GM19351 (cell line): ENCODE measurements at regions not wholly inside any gene's neighbourhood (a gene's known extent, or its start where the extent isn't known, plus 50 kb on each side); places are given as distances from the start of the nearest gene placed in this dataset.
"Not testable (repeated sequence)": the region's sequence is repeated elsewhere in the genome, so short reads cannot be mapped to it uniquely, and the experiment has no call there.

Source experiments
- ATAC-seq: cut with Tn5 transposase; IDR thresholded peaks from one replicate; pipeline ENCODE4 v1.9.1; 2021; ENCODE audit warnings: mild to moderate bottlenecking, moderate library complexity; ENCODE audit not compliant: unreplicated experiment

- ATAC-seq = no peak
These were observed 276.0 kb downstream of the TFAP2A start for GRCh38 chr6:10138917-10139316.

DNA sequence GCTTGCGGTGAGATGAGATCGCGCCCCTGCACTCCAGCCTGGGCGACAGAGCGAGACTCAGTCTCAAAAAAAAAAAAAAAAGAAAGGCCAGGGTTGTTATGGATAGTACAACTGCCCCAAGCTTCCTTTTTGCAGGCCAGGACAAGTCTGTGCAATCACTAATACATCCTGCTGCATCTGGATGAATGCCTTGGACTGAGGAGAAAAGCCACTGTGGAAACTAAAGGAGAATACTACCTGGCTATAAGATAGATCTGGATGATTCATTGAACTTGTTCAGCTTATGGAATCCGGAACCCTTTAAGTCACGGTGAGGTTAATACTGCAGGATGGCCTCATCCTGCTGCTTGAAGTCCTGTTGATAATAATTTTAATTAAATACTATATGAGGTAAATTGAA lies 278.2 kb downstream of the TFAP2A start:
- ATAC-seq = no peak

GRCh38 chr6:10134185-10134584 lies 280.7 kb downstream of the TFAP2A start:
- not testable (repeated sequence) for ATAC-seq

- ATAC-seq = no peak
These were observed 286.2 kb downstream of the TFAP2A start for GRCh38 chr6:10128721-10129120.

GRCh38 chr6:10122164-10122563 lies 292.7 kb downstream of the TFAP2A start:
- ATAC-seq = no peak

DNA sequence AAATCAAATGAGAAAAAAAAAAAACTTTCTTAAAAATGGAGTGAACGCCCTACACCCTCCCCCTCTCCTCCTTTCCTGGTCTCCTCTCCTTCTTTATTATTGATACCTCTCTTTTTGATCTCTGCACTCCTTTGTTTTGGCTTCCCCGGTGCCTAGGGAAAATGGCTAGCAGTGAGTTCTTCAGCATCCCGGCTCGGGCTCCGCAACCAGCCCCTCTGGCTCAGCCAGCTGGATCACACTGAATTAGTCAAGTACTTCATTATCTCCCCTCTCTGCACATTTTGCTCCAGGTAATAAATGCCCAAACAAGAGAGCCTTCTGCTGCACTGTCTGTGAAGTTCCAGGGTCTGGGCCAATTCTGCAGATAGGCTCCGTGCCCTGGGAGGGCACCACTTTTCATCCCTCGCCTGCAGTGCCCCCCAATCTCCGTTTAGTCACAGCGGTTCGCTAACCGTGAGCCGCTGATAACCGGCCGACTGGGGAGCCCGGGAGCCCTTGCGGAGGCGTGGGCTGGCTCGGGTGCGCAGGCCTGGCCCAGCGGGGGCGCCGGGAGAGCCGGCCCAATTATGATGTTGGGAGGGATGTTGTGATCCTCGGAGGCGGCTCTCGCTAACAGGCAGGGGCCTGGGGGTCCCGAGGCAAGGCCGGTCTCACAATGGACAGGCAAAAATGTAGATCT lies 301.9 kb downstream of the TFAP2A start:
- ATAC-seq = no peak

GRCh38 chr6:10111975-10112374 lies 302.9 kb downstream of the TFAP2A start:
- ATAC-seq = no peak

- no peak for ATAC-seq
These were observed 313.2 kb downstream of the TFAP2A start for GRCh38 chr6:10101551-10102252.

DNA sequence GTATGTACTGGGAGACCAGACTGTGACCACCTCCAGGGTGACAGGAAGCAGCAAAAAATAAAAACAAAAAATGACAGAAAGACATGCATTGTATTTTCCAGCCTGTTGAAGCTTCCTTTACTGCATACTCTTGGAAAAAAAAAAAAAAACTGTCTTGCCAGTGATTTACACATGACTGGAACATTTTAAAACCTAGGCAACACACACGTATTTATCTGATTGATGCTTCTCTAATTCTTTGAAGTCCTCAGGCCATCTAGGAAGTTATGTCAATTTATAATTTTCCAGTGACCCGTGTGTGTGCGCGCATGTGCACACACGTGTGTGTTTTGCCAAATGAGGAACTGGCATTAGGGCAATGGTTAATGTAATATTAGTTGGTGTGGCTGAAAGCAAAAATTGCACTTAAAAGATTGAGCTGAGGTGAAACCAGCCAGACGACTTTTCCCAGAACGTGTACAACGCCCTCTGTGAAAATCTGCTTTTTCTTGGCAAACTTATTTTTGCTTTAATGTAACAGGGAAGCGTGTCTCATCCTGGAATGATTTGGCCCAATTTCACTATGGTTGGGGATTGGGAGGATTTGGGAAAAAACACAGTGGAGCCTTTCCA lies 315.2 kb downstream of the TFAP2A start:
- ATAC-seq = no peak

- no peak for ATAC-seq
These were observed 315.9 kb downstream of the TFAP2A start for GRCh38 chr6:10098756-10099528.

DNA sequence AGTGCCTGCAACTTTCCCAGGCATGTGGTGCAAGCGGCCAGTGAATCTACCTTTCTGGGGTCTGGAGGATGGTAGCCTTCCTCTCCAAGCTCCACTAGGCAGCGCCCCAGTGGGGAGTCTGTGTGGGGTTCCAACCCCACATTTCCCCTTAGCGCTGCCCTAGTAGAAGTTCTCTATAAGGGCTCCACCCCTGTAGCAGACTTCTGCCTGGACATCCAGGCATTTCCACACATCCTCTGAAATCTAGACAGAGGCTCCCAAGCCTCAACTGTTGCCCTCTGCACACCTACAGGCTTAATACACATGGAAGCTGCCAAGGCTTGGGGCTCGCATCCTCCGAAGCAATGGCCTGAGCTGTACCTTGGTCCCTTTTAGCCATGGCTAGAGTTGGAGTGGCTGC lies 321.6 kb downstream of the TFAP2A start:
- ATAC-seq = no peak

DNA sequence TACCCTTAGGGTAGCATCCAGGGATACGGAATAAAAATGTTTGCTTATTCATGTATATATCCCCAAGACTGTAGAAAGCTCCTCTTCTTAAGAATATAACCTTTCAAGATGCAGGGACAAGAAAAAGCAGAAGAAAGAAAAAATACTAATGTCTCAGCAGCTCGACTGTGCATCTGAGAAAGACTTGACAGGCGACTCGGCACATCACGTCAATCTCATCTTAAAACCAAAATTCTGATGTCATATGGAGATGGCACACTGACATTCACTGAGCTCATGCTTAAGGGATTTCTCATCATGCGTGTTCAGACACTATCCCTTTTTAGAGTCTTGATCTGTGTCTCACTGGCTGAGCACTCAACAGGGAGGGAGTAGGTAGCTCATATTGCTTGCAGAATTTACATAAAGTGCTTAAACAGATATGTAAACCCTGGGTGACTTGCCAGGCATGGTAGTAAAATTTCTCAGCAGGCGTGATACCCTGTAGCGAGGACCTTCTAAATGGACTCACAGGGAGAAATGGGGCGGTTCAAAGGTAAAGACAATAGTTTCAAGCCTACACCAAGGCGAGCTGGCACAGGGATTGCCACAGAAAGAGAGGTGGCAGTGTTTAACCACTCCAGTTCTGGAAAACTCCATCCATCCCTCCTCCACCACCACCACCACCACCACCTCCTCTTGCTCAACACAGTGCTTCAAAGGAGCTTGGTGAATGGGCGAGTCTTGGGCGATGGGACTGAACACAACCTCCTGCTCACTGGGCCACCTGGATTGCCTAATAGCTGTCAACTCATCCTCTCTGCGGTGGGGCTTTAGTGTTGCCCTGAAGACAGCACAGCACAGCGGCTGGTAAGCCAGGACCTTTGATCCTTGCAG lies 330.5 kb downstream of the TFAP2A start:
- no peak for ATAC-seq

DNA sequence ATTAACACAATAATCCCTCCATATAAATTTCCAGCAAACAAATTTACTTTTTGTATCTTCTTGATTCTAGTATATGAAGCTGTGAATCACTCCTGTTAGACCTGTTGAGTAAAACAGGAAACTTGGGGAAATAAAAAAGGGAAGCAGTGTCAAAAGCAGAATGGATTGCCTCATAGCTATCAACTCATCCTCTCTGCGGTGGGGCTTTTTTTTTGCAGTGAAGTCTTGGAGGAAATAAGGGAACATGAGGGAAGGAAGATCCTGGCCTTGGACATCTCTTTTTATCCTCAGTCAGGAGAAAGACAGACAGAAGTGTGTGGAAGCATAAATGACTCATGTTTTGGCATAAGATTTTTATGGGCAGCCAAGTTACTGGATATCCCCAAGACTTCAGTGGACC lies 332.5 kb downstream of the TFAP2A start:
- no peak for ATAC-seq

- ATAC-seq = no peak
These were observed 332.9 kb downstream of the TFAP2A start for GRCh38 chr6:10081957-10082356.

GRCh38 chr6:10081075-10081474 lies 333.8 kb downstream of the TFAP2A start:
- no peak for ATAC-seq

DNA sequence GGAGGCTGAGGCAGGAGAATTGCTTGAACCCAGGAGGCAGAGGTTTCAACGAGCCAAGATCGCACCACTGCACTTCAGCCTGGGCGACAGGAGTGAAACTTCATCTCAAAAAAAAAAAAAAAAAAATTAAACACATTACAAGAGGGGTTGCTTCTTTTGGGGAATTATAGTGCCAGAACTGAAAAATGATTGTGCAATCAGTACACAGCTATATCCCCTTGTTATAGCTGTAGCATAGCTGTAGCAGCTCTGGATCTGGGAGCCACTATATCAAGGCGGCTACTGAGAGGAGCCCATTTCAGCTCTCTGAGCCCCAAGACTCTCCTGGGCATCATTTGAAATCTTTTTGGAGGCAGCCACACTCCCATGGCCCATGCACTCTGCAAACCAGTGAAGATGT lies 334.3 kb downstream of the TFAP2A start:
- ATAC-seq = no peak

GRCh38 chr6:10078581-10078980 lies 336.3 kb downstream of the TFAP2A start:
- no peak for ATAC-seq

GRCh38 chr6:10074726-10075125 lies 340.1 kb downstream of the TFAP2A start:
- not testable (repeated sequence) for ATAC-seq

GRCh38 chr6:10073341-10073740 lies 341.5 kb downstream of the TFAP2A start:
- ATAC-seq = no peak

DNA sequence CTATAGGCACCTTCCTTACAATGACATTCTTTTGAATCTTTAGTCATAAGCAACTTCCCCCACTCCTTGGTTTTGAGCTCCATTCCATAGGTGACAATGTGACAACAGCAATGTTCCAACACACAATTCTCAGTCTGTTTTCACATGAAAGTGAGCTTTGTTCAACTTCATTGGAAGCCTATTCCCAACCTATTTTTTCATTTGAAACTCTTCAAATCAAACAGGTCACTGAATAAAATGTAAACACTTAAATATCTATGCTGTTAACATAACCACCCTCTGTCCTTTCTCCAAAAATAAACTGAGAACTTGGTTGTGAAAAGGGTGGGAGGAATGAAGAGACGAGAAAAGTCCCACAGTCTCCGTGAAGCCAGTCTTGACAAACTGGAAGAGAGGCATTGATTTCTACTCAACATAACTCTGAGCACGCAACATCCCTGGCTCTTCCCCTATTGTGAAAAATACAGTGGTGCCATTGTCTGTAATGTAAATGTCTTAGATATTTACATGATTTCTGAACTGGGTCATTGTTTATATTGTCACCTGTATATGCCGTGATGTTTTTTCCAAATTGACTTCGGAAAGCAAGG lies 343.1 kb downstream of the TFAP2A start:
- ATAC-seq = no peak
